Upper lobe of left lung (tissue), 4 donors: ENCODE measurements at regions not wholly inside any gene's neighbourhood (a gene's known extent, or its start where the extent isn't known, plus 50 kb on each side); places are given as distances from the start of the nearest gene placed in this dataset.

Source experiments
- CTCF ChIP-seq, 6 experiments: fragments of 450-650 bp in 4 of 6; fragments of 200-600 bp in 2 of 6; sonication (generic) in 2 of 6; IDR thresholded peaks; one replicate each; pipeline ENCODE4 v1.5.1; 2016 to 2019; ENCODE audit warnings: antibody characterized with exemption in 6 of 6
- EP300 ChIP-seq, 4 donors: sonication (generic); formaldehyde crosslinking; IDR thresholded peaks; one replicate each; pipeline ENCODE4 v1.5.1; 2017; ENCODE audit warnings: antibody characterized with exemption in 4 of 4, control low read depth in 2 of 4
- POLR2A ChIP-seq, 4 donors: fragments of 450-650 bp; IDR thresholded peaks; one replicate each; pipeline ENCODE4 v1.5.1; 2016 to 2017; ENCODE audit warnings: antibody characterized with exemption in 4 of 4, mild to moderate bottlenecking in 2 of 4

GRCh38 chr1:60888126-60888525, 194.2 kb upstream of the NFIA start:
- no peak for TF ChIP-seq POLR2A (IDR thresholded peaks at IDR 0.05)
- TF ChIP-seq CTCF (IDR thresholded peaks at IDR 0.05): no peak
- no peak for TF ChIP-seq EP300 (IDR thresholded peaks at IDR 0.05)
